ENCODE measurements at regions not wholly inside any gene's neighbourhood (a gene's known extent, or its start where the extent isn't known, plus 50 kb on each side); places are given as distances from the start of the nearest gene placed in this dataset.

GRCh38 chr18:45458033-45458432 lies 157.2 kb upstream of the SLC14A2 start:
- H3K4me1 ChIP-seq (ENCODE audit: control insufficient read depth in 2 of 2, insufficient read depth in 2 of 2, low read length in 2 of 2), result no peaks in the 10 kb centered on the region
- no peak overlapping the region for H3K9ac ChIP-seq (ENCODE audit: low read depth in 1 of 2, low read length in 2 of 2)
- no peak overlapping the region for H3K4me3 ChIP-seq (ENCODE audit: low read length in 2 of 2)
- no peaks in the 10 kb centered on the region for H3K36me3 ChIP-seq (ENCODE audit: control insufficient read depth in 2 of 2, insufficient read depth in 2 of 2, low read length in 2 of 2)
- H3K27ac ChIP-seq (ENCODE audit: low read depth in 2 of 2, low read length in 2 of 2), result no peak overlapping the region
- no peaks in the 10 kb centered on the region for H3K27me3 ChIP-seq (ENCODE audit: control insufficient read depth in 2 of 2, insufficient read depth in 2 of 2, low read length in 2 of 2)
- H3K9me3 ChIP-seq (ENCODE audit: control insufficient read depth in 2 of 2, low read length in 2 of 2), result no peaks in the 10 kb centered on the region

- H3K27ac ChIP-seq (ENCODE audit: low read depth in 2 of 2, low read length in 2 of 2), result no peak overlapping the region
- H3K4me3 ChIP-seq (ENCODE audit: low read length in 2 of 2), result no peak overlapping the region
- H3K36me3 ChIP-seq (ENCODE audit: control insufficient read depth in 2 of 2, insufficient read depth in 2 of 2, low read length in 2 of 2), result no peaks in the 10 kb centered on the region
These were observed 153.1 kb upstream of the SLC14A2 start for GRCh38 chr18:45462179-45462578.

GRCh38 chr18:45463451-45463850 lies 151.8 kb upstream of the SLC14A2 start:
- no peak overlapping the region for H3K9ac ChIP-seq (ENCODE audit: low read depth in 1 of 2, low read length in 2 of 2)
- no peak overlapping the region for H3K27ac ChIP-seq (ENCODE audit: low read depth in 2 of 2, low read length in 2 of 2)
- H3K4me1 ChIP-seq (ENCODE audit: control insufficient read depth in 2 of 2, insufficient read depth in 2 of 2, low read length in 2 of 2), result no peaks in the 10 kb centered on the region
- H3K9me3 ChIP-seq (ENCODE audit: control insufficient read depth in 2 of 2, low read length in 2 of 2), result no peaks in the 10 kb centered on the region
- H3K27me3 ChIP-seq (ENCODE audit: control insufficient read depth in 2 of 2, insufficient read depth in 2 of 2, low read length in 2 of 2), result no peaks in the 10 kb centered on the region
- H3K36me3 ChIP-seq (ENCODE audit: control insufficient read depth in 2 of 2, insufficient read depth in 2 of 2, low read length in 2 of 2), result no peaks in the 10 kb centered on the region
- H3K4me3 ChIP-seq (ENCODE audit: low read length in 2 of 2), result no peak overlapping the region

More at GRCh38 chr18:45462179-45462578, 153.1 kb upstream of the SLC14A2 start:
- no peak overlapping the region for H3K9ac ChIP-seq (ENCODE audit: low read depth in 1 of 2, low read length in 2 of 2)
- H3K9me3 ChIP-seq (ENCODE audit: control insufficient read depth in 2 of 2, low read length in 2 of 2), result no peaks in the 10 kb centered on the region
- H3K27me3 ChIP-seq (ENCODE audit: control insufficient read depth in 2 of 2, insufficient read depth in 2 of 2, low read length in 2 of 2), result no peaks in the 10 kb centered on the region
- H3K4me1 ChIP-seq (ENCODE audit: control insufficient read depth in 2 of 2, insufficient read depth in 2 of 2, low read length in 2 of 2), result no peaks in the 10 kb centered on the region

DNA sequence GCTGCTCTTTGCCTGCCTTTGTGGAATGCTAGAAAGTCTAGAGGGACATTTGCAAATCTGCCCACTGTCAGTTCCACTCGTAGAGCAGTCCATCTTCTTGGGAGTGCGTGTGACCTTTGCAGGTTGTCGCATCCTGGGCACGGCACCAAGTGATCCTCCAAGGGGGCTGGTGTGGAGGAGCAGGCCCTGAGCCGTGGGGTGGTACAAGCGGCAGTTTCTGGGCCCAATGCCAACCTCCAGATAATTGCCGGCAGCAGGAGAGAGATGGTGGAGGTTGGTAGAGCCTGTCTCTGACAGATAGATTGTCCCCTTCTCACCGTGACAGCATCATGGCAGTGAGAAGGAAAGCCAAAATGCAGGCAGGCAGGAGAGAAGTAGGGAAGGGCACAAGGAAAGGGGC lies 150.7 kb upstream of the SLC14A2 start:
- H3K9ac ChIP-seq (ENCODE audit: low read depth in 1 of 2, low read length in 2 of 2), result no peak overlapping the region
- H3K4me1 ChIP-seq (ENCODE audit: control insufficient read depth in 2 of 2, insufficient read depth in 2 of 2, low read length in 2 of 2), result no peaks in the 10 kb centered on the region
- no peaks in the 10 kb centered on the region for H3K27me3 ChIP-seq (ENCODE audit: control insufficient read depth in 2 of 2, insufficient read depth in 2 of 2, low read length in 2 of 2)
- no peaks in the 10 kb centered on the region for H3K9me3 ChIP-seq (ENCODE audit: control insufficient read depth in 2 of 2, low read length in 2 of 2)
- H3K36me3 ChIP-seq (ENCODE audit: control insufficient read depth in 2 of 2, insufficient read depth in 2 of 2, low read length in 2 of 2), result no peaks in the 10 kb centered on the region
- H3K4me3 ChIP-seq (ENCODE audit: low read length in 2 of 2), result no peak overlapping the region
- no peak overlapping the region for H3K27ac ChIP-seq (ENCODE audit: low read depth in 2 of 2, low read length in 2 of 2)

- H3K27ac ChIP-seq (ENCODE audit: low read depth in 2 of 2, low read length in 2 of 2), result no peak overlapping the region
- no peak overlapping the region for H3K9ac ChIP-seq (ENCODE audit: low read depth in 1 of 2, low read length in 2 of 2)
- H3K36me3 ChIP-seq (ENCODE audit: control insufficient read depth in 2 of 2, insufficient read depth in 2 of 2, low read length in 2 of 2), result no peaks in the 10 kb centered on the region
- H3K9me3 ChIP-seq (ENCODE audit: control insufficient read depth in 2 of 2, low read length in 2 of 2), result no peaks in the 10 kb centered on the region
- no peaks in the 10 kb centered on the region for H3K4me1 ChIP-seq (ENCODE audit: control insufficient read depth in 2 of 2, insufficient read depth in 2 of 2, low read length in 2 of 2)
- no peaks in the 10 kb centered on the region for H3K27me3 ChIP-seq (ENCODE audit: control insufficient read depth in 2 of 2, insufficient read depth in 2 of 2, low read length in 2 of 2)
- H3K4me3 ChIP-seq (ENCODE audit: low read length in 2 of 2), result no peak overlapping the region
These were observed 148.0 kb upstream of the SLC14A2 start for GRCh38 chr18:45467293-45467692.

DNA sequence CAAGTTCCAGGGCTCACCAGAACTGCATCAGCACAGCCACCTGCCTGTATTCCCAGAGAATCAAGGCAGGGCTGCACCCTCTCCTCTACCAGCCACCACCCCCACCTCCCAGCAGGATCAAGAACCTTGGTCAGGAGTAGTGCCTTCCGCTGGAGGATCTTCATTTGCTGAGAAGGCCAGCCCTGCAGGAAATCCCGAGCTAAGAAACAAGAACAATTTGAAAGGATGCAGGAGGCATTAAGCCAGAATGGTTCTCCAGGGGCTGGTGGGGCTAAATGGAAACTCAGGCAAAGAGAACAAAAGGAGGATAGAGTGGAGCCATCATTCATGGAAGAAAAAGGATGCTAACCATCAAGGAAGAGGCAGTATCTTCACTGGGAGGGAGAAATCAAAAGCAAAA lies 147.3 kb upstream of the SLC14A2 start:
- Histone ChIP-seq H3K9me3 (ENCODE audit: control insufficient read depth in 2 of 2, low read length in 2 of 2) (no peaks in the 10 kb centered on the region), H3K36me3 (ENCODE audit: control insufficient read depth in 2 of 2, insufficient read depth in 2 of 2, low read length in 2 of 2) (no peaks in the 10 kb centered on the region), H3K4me3 (ENCODE audit: low read length in 2 of 2) (no peak overlapping the region), H3K27me3 (ENCODE audit: control insufficient read depth in 2 of 2, insufficient read depth in 2 of 2, low read length in 2 of 2) (no peaks in the 10 kb centered on the region), H3K4me1 (ENCODE audit: control insufficient read depth in 2 of 2, insufficient read depth in 2 of 2, low read length in 2 of 2) (no peaks in the 10 kb centered on the region), H3K27ac (ENCODE audit: low read depth in 2 of 2, low read length in 2 of 2) (no peak overlapping the region), H3K9ac (ENCODE audit: low read depth in 1 of 2, low read length in 2 of 2) (no peak overlapping the region)

DNA sequence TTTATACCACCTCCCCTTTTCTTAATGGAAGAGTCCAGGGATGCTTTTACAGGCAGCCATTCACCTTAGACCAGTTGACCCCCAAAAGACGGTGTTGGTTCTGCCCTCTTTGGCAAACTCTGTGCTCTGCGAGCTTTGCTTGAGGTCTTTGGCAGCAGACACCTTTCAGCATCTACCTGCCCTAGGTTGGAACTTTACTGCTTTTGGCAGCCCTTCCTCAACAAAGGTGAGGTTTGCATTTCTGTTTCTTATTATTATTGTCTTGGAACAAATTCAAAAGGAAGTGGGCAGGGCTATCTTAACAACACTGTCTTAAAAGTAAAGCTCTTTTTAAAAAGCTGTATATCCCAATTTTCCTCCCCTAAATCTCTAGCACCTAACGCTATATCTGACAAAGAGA lies 136.4 kb upstream of the SLC14A2 start:
- Histone ChIP-seq H3K9ac (ENCODE audit: low read depth in 1 of 2, low read length in 2 of 2) (no peak overlapping the region), H3K4me3 (ENCODE audit: low read length in 2 of 2) (no peak overlapping the region), H3K27me3 (ENCODE audit: control insufficient read depth in 2 of 2, insufficient read depth in 2 of 2, low read length in 2 of 2) (no peaks in the 10 kb centered on the region), H3K36me3 (ENCODE audit: control insufficient read depth in 2 of 2, insufficient read depth in 2 of 2, low read length in 2 of 2) (no peaks in the 10 kb centered on the region), H3K27ac (ENCODE audit: low read depth in 2 of 2, low read length in 2 of 2) (no peak overlapping the region), H3K9me3 (ENCODE audit: control insufficient read depth in 2 of 2, low read length in 2 of 2) (no peaks in the 10 kb centered on the region), H3K4me1 (ENCODE audit: control insufficient read depth in 2 of 2, insufficient read depth in 2 of 2, low read length in 2 of 2) (peaks cover 0 to 3% of the 10 kb centered on the region in 2 donors)

- Histone ChIP-seq H3K27ac (ENCODE audit: low read depth in 2 of 2, low read length in 2 of 2) (no peak overlapping the region), H3K4me3 (ENCODE audit: low read length in 2 of 2) (no peak overlapping the region), H3K36me3 (ENCODE audit: control insufficient read depth in 2 of 2, insufficient read depth in 2 of 2, low read length in 2 of 2) (no peaks in the 10 kb centered on the region), H3K9me3 (ENCODE audit: control insufficient read depth in 2 of 2, low read length in 2 of 2) (no peaks in the 10 kb centered on the region), H3K4me1 (ENCODE audit: control insufficient read depth in 2 of 2, insufficient read depth in 2 of 2, low read length in 2 of 2) (peaks cover 0 to 3% of the 10 kb centered on the region in 2 donors), H3K9ac (ENCODE audit: low read depth in 1 of 2, low read length in 2 of 2) (no peak overlapping the region), H3K27me3 (ENCODE audit: control insufficient read depth in 2 of 2, insufficient read depth in 2 of 2, low read length in 2 of 2) (no peaks in the 10 kb centered on the region)
These were observed 134.9 kb upstream of the SLC14A2 start for GRCh38 chr18:45480219-45481015.

GRCh38 chr18:45481821-45482220 lies 133.5 kb upstream of the SLC14A2 start:
- H3K27ac ChIP-seq (ENCODE audit: low read depth in 2 of 2, low read length in 2 of 2), result no peak overlapping the region

DNA sequence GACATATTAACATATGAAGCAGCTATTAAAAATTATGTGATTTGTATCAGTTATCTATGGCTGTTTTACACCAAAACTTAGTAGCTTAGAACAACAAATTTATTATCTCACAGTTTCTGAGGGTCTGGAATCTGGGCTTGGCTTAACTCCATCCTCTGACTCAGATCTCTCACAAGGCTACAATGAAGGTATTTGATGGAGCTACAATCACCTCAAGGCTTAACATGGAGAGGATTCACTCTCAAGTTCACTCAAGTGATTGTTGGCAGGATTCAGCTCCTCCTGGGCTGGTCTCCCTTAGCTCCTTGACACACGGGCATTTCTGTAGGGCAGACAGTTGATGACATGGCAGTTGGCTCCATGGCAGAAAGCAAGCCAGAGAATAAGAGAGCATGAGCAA lies 133.0 kb upstream of the SLC14A2 start:
- Histone ChIP-seq H3K9ac (ENCODE audit: low read depth in 1 of 2, low read length in 2 of 2) (no peak overlapping the region), H3K4me3 (ENCODE audit: low read length in 2 of 2) (no peak overlapping the region), H3K4me1 (ENCODE audit: control insufficient read depth in 2 of 2, insufficient read depth in 2 of 2, low read length in 2 of 2) (peaks cover 0 to 3% of the 10 kb centered on the region in 2 donors), H3K27ac (ENCODE audit: low read depth in 2 of 2, low read length in 2 of 2) (no peak overlapping the region), H3K27me3 (ENCODE audit: control insufficient read depth in 2 of 2, insufficient read depth in 2 of 2, low read length in 2 of 2) (no peaks in the 10 kb centered on the region), H3K36me3 (ENCODE audit: control insufficient read depth in 2 of 2, insufficient read depth in 2 of 2, low read length in 2 of 2) (no peaks in the 10 kb centered on the region), H3K9me3 (ENCODE audit: control insufficient read depth in 2 of 2, low read length in 2 of 2) (no peaks in the 10 kb centered on the region)

More at GRCh38 chr18:45481821-45482220, 133.5 kb upstream of the SLC14A2 start:
- Histone ChIP-seq H3K27me3 (ENCODE audit: control insufficient read depth in 2 of 2, insufficient read depth in 2 of 2, low read length in 2 of 2) (no peaks in the 10 kb centered on the region), H3K9ac (ENCODE audit: low read depth in 1 of 2, low read length in 2 of 2) (no peak overlapping the region), H3K36me3 (ENCODE audit: control insufficient read depth in 2 of 2, insufficient read depth in 2 of 2, low read length in 2 of 2) (no peaks in the 10 kb centered on the region), H3K4me1 (ENCODE audit: control insufficient read depth in 2 of 2, insufficient read depth in 2 of 2, low read length in 2 of 2) (peaks cover 0 to 3% of the 10 kb centered on the region in 2 donors), H3K4me3 (ENCODE audit: low read length in 2 of 2) (no peak overlapping the region), H3K9me3 (ENCODE audit: control insufficient read depth in 2 of 2, low read length in 2 of 2) (no peaks in the 10 kb centered on the region)

Measured in mucosa of rectum (tissue), 2 donors.